ENCODE measurements at regions not wholly inside any gene's neighbourhood (a gene's known extent, or its start where the extent isn't known, plus 50 kb on each side); places are given as distances from the start of the nearest gene placed in this dataset.

GRCh38 chrX:10045327-10046000 lies 78.3 kb downstream of the CLDN34 start:
- TF ChIP-seq CTCF (conservative IDR thresholded peaks at IDR 0.05) (no peak), EZH2 (IDR thresholded peaks at IDR 0.05; ENCODE audit: low read depth) (no peak)

Measured in PC-9 (cell line).